ENCODE measurements at regions not wholly inside any gene's neighbourhood (a gene's known extent, or its start where the extent isn't known, plus 50 kb on each side); places are given as distances from the start of the nearest gene placed in this dataset.

DNA sequence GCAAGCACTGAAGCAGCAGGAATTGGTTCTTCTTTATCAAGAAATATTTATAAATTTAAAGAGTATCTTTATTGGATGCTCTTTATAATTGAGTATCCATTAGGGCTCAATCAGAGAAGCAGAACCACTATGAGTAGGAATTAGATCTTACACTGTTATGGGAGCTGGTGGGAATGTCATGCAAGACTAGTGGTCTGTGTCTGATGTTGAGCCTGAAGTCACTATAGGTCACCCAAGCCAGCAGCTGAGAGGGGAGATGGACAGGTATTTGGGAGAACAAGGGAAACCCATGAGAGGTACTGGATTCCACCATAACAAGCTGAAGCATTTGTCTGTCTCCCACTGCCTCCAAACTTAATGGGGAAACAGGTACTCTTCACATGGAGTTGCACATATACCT lies 283.7 kb upstream of the BOD1L1 start:
- no peak overlapping the region for H3K27ac ChIP-seq
- no peaks in the 10 kb centered on the region for H3K36me3 ChIP-seq
- H3K4me3 ChIP-seq (ENCODE audit: low read depth, low read length), result no peak overlapping the region
- DNase-seq, result no peak
- no peaks in the 10 kb centered on the region for H3K9me3 ChIP-seq (ENCODE audit: severe bottlenecking)
- no peaks in the 10 kb centered on the region for H3K27me3 ChIP-seq (ENCODE audit: insufficient read depth, low read depth, severe bottlenecking)
- TF ChIP-seq, protein P1, sequence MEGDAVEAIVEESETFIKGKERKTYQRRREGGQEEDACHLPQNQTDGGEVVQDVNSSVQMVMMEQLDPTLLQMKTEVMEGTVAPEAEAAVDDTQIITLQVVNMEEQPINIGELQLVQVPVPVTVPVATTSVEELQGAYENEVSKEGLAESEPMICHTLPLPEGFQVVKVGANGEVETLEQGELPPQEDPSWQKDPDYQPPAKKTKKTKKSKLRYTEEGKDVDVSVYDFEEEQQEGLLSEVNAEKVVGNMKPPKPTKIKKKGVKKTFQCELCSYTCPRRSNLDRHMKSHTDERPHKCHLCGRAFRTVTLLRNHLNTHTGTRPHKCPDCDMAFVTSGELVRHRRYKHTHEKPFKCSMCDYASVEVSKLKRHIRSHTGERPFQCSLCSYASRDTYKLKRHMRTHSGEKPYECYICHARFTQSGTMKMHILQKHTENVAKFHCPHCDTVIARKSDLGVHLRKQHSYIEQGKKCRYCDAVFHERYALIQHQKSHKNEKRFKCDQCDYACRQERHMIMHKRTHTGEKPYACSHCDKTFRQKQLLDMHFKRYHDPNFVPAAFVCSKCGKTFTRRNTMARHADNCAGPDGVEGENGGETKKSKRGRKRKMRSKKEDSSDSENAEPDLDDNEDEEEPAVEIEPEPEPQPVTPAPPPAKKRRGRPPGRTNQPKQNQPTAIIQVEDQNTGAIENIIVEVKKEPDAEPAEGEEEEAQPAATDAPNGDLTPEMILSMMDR (IDR thresholded peaks at IDR 0.05; ENCODE audit: low read depth, low read length), result no peak

DNA sequence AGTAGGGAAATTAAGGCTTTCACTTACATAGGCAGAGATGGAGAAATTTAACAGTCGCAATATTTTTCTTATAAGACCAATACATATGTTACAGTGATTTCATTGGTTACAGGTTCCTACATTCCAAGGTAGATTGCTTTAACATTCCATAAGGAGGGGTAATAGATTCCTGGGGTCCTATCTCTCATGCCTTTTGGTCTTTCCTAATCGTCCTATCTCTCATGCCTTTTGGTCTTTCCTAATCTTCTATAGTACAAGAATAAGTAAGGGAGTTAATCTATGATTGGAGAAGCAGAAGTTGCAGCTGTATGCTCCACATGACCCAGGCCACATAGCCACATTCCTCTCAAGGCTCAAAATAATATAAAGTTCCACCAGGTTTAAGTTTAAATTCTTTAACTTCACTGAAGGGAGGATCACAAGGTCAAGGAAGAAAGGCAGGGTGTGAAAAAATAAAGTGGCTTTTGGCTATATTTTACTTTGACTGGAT lies 285.0 kb upstream of the BOD1L1 start:
- no peaks in the 10 kb centered on the region for H3K36me3 ChIP-seq
- TF ChIP-seq, protein P1 (IDR thresholded peaks at IDR 0.05; ENCODE audit: low read depth, low read length), result no peak
- H3K4me3 ChIP-seq (ENCODE audit: low read depth, low read length), result no peak overlapping the region
- H3K27ac ChIP-seq, result no peak overlapping the region
- no peaks in the 10 kb centered on the region for H3K27me3 ChIP-seq (ENCODE audit: insufficient read depth, low read depth, severe bottlenecking)
- DNase-seq, result no peak
- H3K9me3 ChIP-seq (ENCODE audit: severe bottlenecking), result no peaks in the 10 kb centered on the region

DNA sequence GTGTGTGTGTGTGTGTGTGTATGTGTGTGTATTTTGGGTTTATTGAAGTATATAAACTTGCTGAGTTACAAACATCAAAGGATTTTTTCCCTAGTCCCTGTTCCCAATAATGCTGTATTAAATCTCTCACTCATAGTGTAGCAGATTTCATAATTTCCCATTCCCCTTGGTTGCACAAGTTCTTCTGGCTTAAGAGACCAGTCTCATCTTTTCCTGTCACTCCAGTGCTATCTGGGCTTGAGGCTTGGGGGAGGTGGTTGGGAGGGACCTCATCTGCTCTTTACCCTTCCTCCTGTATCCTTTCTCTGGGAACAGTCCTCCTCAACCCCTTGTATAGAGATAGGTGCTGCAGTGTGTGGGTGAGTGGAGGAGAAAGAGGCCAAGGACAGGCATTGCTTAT lies 285.4 kb upstream of the BOD1L1 start:
- Histone ChIP-seq H3K27ac (no peak overlapping the region), H3K27me3 (ENCODE audit: insufficient read depth, low read depth, severe bottlenecking) (no peaks in the 10 kb centered on the region), H3K4me3 (ENCODE audit: low read depth, low read length) (no peak overlapping the region), H3K9me3 (ENCODE audit: severe bottlenecking) (no peaks in the 10 kb centered on the region), H3K36me3 (no peaks in the 10 kb centered on the region)
- TF ChIP-seq, protein P1 (IDR thresholded peaks at IDR 0.05; ENCODE audit: low read depth, low read length), result no peak
- no peak for DNase-seq

DNA sequence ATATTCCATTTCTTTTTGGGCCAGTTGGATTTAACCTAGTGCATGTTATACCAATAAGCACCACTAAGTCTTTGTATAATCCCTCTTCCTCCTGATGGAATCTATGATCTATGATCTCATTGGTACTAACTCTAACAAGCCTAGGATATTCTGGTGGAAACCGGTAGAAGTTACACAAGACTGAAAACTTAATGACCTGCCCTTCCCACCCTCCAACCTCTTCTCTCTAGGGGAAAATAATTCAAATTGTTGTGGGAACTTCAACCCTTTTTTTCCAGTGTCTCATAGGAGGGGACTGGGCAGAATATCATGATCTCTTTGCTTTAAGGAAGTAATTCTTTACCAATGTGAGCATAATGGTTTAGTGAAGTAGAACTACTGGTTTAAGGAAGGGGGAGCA lies 289.5 kb upstream of the BOD1L1 start:
- no peak for DNase-seq
- Histone ChIP-seq H3K36me3 (no peaks in the 10 kb centered on the region), H3K9me3 (ENCODE audit: severe bottlenecking) (no peaks in the 10 kb centered on the region), H3K27ac (no peak overlapping the region), H3K4me3 (ENCODE audit: low read depth, low read length) (no peak overlapping the region), H3K27me3 (ENCODE audit: insufficient read depth, low read depth, severe bottlenecking) (no peaks in the 10 kb centered on the region)
- TF ChIP-seq, protein P1 (IDR thresholded peaks at IDR 0.05; ENCODE audit: low read depth, low read length), result no peak

DNA sequence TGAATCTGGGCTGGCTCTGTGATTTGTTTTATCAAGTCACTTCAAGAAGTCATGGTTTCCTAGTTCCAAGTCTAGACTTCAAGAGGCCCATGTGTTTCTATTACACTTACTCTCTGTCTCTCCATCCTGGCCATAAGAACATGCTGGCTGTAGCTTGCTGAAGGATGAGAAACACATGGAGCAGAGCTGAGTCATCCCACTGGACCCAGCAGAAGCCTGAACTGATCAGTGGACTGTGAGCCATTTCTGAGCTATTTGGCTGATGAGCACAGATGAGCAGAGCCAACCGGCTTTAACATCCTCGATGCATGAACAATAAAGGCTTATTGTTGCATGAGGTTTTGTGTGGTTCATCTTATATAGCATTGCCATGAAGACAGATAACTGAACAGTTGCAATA lies 290.6 kb upstream of the BOD1L1 start:
- Histone ChIP-seq H3K27ac (no peak overlapping the region), H3K27me3 (ENCODE audit: insufficient read depth, low read depth, severe bottlenecking) (no peaks in the 10 kb centered on the region), H3K4me3 (ENCODE audit: low read depth, low read length) (no peak overlapping the region), H3K36me3 (no peaks in the 10 kb centered on the region), H3K9me3 (ENCODE audit: severe bottlenecking) (no peaks in the 10 kb centered on the region)
- DNase-seq, result no peak
- TF ChIP-seq, protein P1 (IDR thresholded peaks at IDR 0.05; ENCODE audit: low read depth, low read length), result no peak

DNA sequence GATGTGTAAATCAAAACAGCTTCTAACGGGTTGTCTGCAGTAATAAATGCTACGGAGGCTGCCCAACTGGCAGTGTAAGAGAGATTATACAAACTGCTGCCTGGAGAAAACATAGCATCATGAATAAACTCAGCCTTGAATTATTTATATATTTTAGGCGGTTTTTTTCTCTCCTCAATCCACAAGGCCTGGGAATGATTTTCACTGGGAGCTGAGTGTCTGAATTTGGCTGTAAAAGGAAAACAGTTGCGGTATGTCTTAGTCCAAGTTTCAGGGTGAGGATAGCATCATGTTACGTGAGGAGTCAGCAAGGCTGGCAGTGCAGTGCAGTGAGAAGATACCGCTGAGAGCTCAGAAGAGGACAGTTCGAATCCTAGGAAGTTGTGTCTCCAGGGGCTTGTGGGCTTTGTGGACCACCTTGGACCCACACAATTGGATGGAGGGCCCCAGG lies 291.5 kb upstream of the BOD1L1 start:
- H3K4me3 ChIP-seq (ENCODE audit: low read depth, low read length), result no peak overlapping the region
- H3K36me3 ChIP-seq, result no peaks in the 10 kb centered on the region
- H3K9me3 ChIP-seq (ENCODE audit: severe bottlenecking), result no peaks in the 10 kb centered on the region
- no peak overlapping the region for H3K27ac ChIP-seq
- TF ChIP-seq, protein P1 (IDR thresholded peaks at IDR 0.05; ENCODE audit: low read depth, low read length), result no peak
- H3K27me3 ChIP-seq (ENCODE audit: insufficient read depth, low read depth, severe bottlenecking), result no peaks in the 10 kb centered on the region
- DNase-seq, result no peak
